Activated T-cell treated with anti-CD3 and anti-CD28 coated beads, Interleukin-2, amount 50 U/mL, for 4 hours (primary cell): ENCODE measurements at regions not wholly inside any gene's neighbourhood (a gene's known extent, or its start where the extent isn't known, plus 50 kb on each side); places are given as distances from the start of the nearest gene placed in this dataset.
"Not testable (repeated sequence)": the region's sequence is repeated elsewhere in the genome, so short reads cannot be mapped to it uniquely, and the experiment has no call there.

ENCODE experiments used
- ATAC-seq, 2 donors: fragments of 200-7000 bp; cut with Tn5 transposase; one replicate each; pipeline ENCODE4 v1.10.0; 2021
- DNase-seq: peaks from one replicate; pipeline ENCODE4 v3.0.0-alpha.2; 2020
- H3K27me3 Mint-ChIP-seq: one replicate; pipeline ENCODE4 v1.8.0; 2021; ENCODE audit warnings: low read depth, mixed read lengths
- H3K36me3 Mint-ChIP-seq: one replicate; pipeline ENCODE4 v1.8.0; 2022; ENCODE audit warnings: mixed read lengths; ENCODE audit not compliant: insufficient read depth
- H3K4me1 Mint-ChIP-seq: one replicate; pipeline ENCODE4 v1.8.0; 2021; ENCODE audit warnings: low read depth, mixed read lengths
- H3K4me3 Mint-ChIP-seq: one replicate; pipeline ENCODE4 v1.8.0; 2021; ENCODE audit warnings: mild to moderate bottlenecking, moderate library complexity, mixed read lengths
- H3K9me3 Mint-ChIP-seq: one replicate; pipeline ENCODE4 v1.8.0; 2021; ENCODE audit warnings: mixed read lengths

GRCh38 chr10:22111260-22111659, 106.6 kb downstream of the EBLN1 start:
- Mint-ChIP-seq H3K4me1 (no peaks in the 10 kb centered on the region), H3K36me3 (no peaks in the 10 kb centered on the region), H3K9me3 (no peaks in the 10 kb centered on the region), H3K27me3 (peaks cover 14% of the 10 kb centered on the region), H3K4me3 (no peak overlapping the region)
- no peak for DNase-seq
- no peak for ATAC-seq

- Mint-ChIP-seq H3K4me1 (no peaks in the 10 kb centered on the region), H3K36me3 (no peaks in the 10 kb centered on the region), H3K27me3 (peaks cover 13% of the 10 kb centered on the region), H3K4me3 (no peak overlapping the region), H3K9me3 (no peaks in the 10 kb centered on the region)
- ATAC-seq (no peak), DNase-seq (no peak)
Observed at GRCh38 chr10:22110761-22111160, 107.1 kb downstream of the EBLN1 start.

- DNase-seq (no peak), ATAC-seq (no peak)
- no peaks in the 10 kb centered on the region for H3K4me1 Mint-ChIP-seq
- H3K27me3 Mint-ChIP-seq, result peaks cover 4% of the 10 kb centered on the region
- H3K4me3 Mint-ChIP-seq, result no peak overlapping the region
- H3K9me3 Mint-ChIP-seq, result no peaks in the 10 kb centered on the region
- H3K36me3 Mint-ChIP-seq, result no peaks in the 10 kb centered on the region
Observed at GRCh38 chr10:22105270-22105669, 101.7 kb upstream of the DNAJC1 start.

GRCh38 chr10:22103701-22104470, 100.4 kb upstream of the DNAJC1 start:
- no peaks in the 10 kb centered on the region for H3K4me1 Mint-ChIP-seq
- DNase-seq, result no peak
- H3K27me3 Mint-ChIP-seq, result peaks cover 4% of the 10 kb centered on the region
- H3K4me3 Mint-ChIP-seq, result no peak overlapping the region
- H3K36me3 Mint-ChIP-seq, result no peaks in the 10 kb centered on the region
- ATAC-seq, result no peak
- no peaks in the 10 kb centered on the region for H3K9me3 Mint-ChIP-seq

- Mint-ChIP-seq H3K36me3 (no peaks in the 10 kb centered on the region), H3K9me3 (peaks cover 3% of the 10 kb centered on the region), H3K4me3 (no peak overlapping the region), H3K27me3 (peaks cover 4% of the 10 kb centered on the region), H3K4me1 (no peaks in the 10 kb centered on the region)
- DNase-seq (no peak), ATAC-seq (no peak)
Observed at GRCh38 chr10:22097696-22098095, 94.2 kb upstream of the DNAJC1 start.

GRCh38 chr10:22091260-22091659, 87.7 kb upstream of the DNAJC1 start:
- H3K9me3 Mint-ChIP-seq, ATAC-seq, H3K36me3 Mint-ChIP-seq: not testable (repeated sequence)

GRCh38 chr10:22087402-22087738, 83.8 kb upstream of the DNAJC1 start:
- Mint-ChIP-seq H3K9me3 (peaks cover 3% of the 10 kb centered on the region), H3K4me1 (no peaks in the 10 kb centered on the region), H3K4me3 (no peak overlapping the region), H3K36me3 (no peaks in the 10 kb centered on the region), H3K27me3 (peaks cover 32% of the 10 kb centered on the region)
- ATAC-seq (no peak), DNase-seq (no peak)

More at GRCh38 chr10:22091260-22091659, 87.7 kb upstream of the DNAJC1 start:
- H3K4me1 Mint-ChIP-seq, DNase-seq, H3K4me3 Mint-ChIP-seq: not testable (repeated sequence)
- H3K27me3 Mint-ChIP-seq, result peaks cover 19% of the 10 kb centered on the region

GRCh38 chr10:22086730-22087401, 83.3 kb upstream of the DNAJC1 start:
- DNase-seq, result no peak
- ATAC-seq, result no peak
- Mint-ChIP-seq H3K4me3 (no peak overlapping the region), H3K27me3 (peaks cover 34% of the 10 kb centered on the region), H3K9me3 (peaks cover 3% of the 10 kb centered on the region), H3K4me1 (no peaks in the 10 kb centered on the region), H3K36me3 (no peaks in the 10 kb centered on the region)

- ATAC-seq, H3K4me1 Mint-ChIP-seq, H3K9me3 Mint-ChIP-seq, DNase-seq, H3K36me3 Mint-ChIP-seq, H3K4me3 Mint-ChIP-seq: not testable (repeated sequence)
- H3K27me3 Mint-ChIP-seq, result peaks cover 32% of the 10 kb centered on the region
Observed at GRCh38 chr10:22079921-22080320, 76.4 kb upstream of the DNAJC1 start.

- no peak for DNase-seq
- peaks cover 33% of the 10 kb centered on the region for H3K9me3 Mint-ChIP-seq
- no peaks in the 10 kb centered on the region for H3K4me1 Mint-ChIP-seq
- no peak overlapping the region for H3K4me3 Mint-ChIP-seq
- no peak for ATAC-seq
- H3K27me3 Mint-ChIP-seq, result no peaks in the 10 kb centered on the region
- H3K36me3 Mint-ChIP-seq, result no peaks in the 10 kb centered on the region
Observed at GRCh38 chr10:22071332-22071731, 67.8 kb upstream of the DNAJC1 start.

GRCh38 chr10:22067091-22067490, 63.6 kb upstream of the DNAJC1 start:
- Mint-ChIP-seq H3K27me3 (peaks cover 5% of the 10 kb centered on the region), H3K36me3 (no peaks in the 10 kb centered on the region), H3K9me3 (peaks cover 35% of the 10 kb centered on the region), H3K4me1 (no peaks in the 10 kb centered on the region), H3K4me3 (no peak overlapping the region)
- no peak for ATAC-seq
- DNase-seq, result no peak

GRCh38 chr10:22060984-22061383, 57.5 kb upstream of the DNAJC1 start:
- H3K36me3 Mint-ChIP-seq, H3K4me1 Mint-ChIP-seq, DNase-seq, H3K4me3 Mint-ChIP-seq, H3K27me3 Mint-ChIP-seq, ATAC-seq: not testable (repeated sequence)
- peaks cover 20% of the 10 kb centered on the region for H3K9me3 Mint-ChIP-seq

GRCh38 chr10:22058201-22058600, 54.7 kb upstream of the DNAJC1 start:
- Mint-ChIP-seq H3K4me1 (peaks cover 15% of the 10 kb centered on the region), H3K4me3 (no peak overlapping the region), H3K9me3 (peaks cover 9% of the 10 kb centered on the region), H3K27me3 (peaks cover 7% of the 10 kb centered on the region), H3K36me3 (peaks cover 2% of the 10 kb centered on the region)
- no peak for DNase-seq
- no peak for ATAC-seq

- no peak for DNase-seq
- Mint-ChIP-seq H3K36me3 (peaks cover 2% of the 10 kb centered on the region), H3K9me3 (peaks cover 11% of the 10 kb centered on the region), H3K27me3 (peaks cover 5% of the 10 kb centered on the region), H3K4me3 (no peak overlapping the region), H3K4me1 (peaks cover 6% of the 10 kb centered on the region)
- ATAC-seq, result no peak
Observed at GRCh38 chr10:22054961-22055360, 51.4 kb upstream of the DNAJC1 start.
